ENCODE measurements at regions not wholly inside any gene's neighbourhood (a gene's known extent, or its start where the extent isn't known, plus 50 kb on each side); places are given as distances from the start of the nearest gene placed in this dataset.

DNA sequence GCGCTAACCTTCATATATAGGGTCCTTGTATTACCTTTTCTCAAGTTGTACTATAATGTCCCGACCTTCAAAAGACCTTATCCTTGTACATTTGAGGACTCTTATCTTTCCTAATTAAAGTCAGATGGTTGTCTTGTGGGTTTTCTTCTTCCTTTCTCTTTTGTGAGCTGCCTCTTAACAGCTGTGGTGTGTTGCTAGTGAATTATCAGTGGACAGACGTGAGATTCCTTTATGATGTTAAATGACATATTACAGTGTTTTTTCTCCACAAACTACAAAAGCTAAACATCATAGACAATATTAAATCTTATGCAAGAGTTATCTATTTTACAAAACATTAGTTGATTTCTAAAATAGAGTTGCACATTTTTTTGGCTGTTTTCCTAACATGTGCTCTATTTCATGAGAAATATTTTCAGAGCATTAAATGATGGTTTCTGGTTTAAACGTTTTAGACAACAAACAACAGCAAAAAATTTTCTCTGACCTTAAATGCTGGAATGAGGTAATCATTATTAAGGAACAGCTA, 272.2 kb upstream of the NPVF start:
- intact Hi-C loops (cut with micrococcal nuclease): no loop called here

DNA sequence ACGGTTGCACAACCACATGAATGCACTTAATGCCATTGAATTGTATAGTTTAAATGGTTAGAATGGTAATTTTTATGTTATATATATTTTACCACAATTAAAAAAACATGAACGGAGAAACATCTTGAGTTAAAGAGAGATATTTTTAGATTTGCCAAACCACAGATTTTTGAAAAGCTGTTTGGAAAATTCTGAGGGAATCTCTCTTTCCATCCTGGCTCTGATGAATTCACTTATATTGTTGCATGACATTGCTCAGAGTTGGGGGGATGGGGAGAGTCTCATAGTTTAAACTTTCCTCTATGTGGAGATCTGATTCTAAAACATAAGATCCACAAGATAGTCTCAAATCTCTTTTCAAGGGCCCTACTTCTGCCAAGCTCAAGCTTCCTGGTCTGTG, 275.0 kb upstream of the NPVF start:
- intact Hi-C loops (cut with micrococcal nuclease): no loop called here

DNA sequence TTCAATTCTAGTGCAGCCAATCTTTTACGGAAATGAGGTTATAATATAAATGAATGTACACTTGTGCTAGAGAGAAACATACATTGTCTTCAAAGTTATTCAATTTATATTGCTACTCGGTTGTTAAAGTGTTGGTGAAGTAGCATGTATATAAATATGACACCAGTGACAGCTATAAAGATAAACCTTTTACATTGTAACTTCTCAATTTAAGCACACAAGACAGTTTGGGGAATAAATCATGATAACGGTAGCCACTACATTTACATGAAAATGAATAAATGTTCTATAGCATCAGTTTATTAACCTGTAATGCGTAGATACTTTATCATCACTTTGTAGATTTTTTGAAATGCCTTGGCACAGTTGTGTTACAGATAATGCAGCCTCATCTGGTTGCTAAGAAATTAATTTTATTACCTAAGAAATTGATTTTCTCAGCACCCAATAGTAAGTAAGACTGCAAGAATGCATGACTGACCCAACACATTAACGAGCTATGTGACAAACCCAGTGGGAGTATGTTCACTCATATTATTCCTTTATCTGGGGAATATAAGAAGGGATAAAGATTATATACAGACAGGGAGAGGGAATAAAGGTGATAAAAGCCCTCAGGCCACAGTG, 283.9 kb upstream of the NPVF start:
- intact Hi-C loops (cut with micrococcal nuclease): no loop called here

DNA sequence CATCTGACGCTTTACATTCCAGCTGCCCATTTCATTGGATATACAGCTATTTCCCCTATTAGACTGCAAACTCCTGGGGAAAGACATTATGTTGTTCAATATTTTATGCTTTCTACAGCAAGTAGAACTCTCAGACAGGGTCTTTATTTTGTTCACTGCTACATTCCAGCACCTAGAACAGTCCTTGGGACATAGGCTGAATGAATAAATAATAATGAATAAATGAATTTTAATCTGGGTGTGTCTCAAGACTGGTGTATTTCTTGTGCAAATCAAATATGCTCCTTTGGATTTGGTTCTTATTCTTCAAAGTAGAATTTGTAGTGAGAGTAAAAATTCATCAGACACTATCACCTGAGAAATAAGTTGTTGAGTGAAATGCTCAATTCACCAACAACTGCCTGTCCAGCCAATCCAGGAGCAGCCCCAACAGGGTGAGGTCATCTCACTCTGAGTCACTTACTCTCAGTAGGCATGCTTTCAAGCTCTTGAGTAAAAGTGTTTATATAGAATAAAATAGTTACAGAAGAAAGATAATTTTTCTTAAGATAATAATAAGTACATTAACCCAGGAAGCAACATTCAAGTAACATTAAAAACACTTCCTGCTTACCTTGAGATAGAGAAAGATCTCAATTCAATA, 287.5 kb upstream of the NPVF start:
- intact Hi-C loops (cut with micrococcal nuclease): no loop called here

DNA sequence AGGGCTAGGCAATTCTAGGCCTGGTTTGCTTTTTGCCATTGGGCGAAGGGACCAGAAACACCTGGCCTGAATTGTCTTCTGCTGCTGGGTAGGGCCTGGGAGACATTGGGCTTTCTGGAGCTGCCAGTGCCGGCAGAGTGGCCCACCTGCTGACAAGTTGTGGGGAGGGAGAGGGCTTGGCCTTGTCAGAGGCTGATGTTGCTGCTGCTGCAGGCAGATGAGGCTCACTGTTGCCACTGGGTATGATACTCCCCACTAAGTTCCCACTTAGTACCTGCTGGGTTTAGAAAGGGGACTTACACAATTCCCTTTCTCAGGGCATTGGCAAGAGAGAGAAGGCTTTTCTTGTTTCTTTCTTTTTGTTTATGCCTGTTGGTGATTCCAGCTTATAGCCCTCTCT, 289.6 kb upstream of the NPVF start:
- intact Hi-C loops (cut with micrococcal nuclease): no loop called here

DNA sequence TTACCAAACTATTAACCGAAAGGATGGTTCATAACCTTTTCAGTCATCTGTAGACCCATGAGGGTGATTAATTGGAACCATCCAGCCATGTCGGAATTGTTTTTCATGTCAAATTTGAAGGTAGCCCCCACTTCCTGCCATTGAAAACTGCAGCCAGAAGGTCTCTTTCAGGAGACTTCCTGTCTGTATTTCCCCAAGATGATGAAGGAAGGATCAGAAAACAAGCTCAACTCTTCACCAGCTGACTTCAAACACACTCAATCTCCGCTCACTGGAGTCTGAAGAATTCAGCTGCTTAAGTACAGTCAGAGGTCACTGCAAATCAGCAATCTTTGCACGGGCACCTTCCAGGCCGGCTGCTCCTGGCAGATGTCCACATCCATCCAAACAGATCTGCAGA, 291.7 kb upstream of the NPVF start:
- intact Hi-C loops (cut with micrococcal nuclease): loop anchor here (2.0 to 5.0 kb wide), 2 partner anchors 23 to 47 kb away; no protein-coding TSS in a partner anchor

DNA sequence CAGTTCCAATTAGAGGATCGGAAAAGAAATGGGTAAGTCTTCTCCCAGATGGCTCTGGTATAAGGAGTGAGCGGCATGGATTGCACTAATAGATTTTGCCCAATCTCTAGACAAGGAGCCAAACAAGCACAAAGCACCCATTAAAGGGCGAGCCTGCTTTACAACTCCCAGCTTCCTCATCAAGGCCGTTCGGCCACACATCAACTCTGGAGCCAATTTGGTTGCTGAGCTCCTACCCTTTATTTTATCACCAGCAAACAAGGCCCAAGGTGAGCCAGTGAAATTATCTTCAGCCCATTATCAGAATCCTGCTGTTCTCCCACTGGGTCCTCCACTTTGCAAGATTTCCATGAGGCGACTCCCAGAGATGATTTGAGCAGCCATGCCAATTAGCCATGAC, 292.2 kb upstream of the NPVF start:
- intact Hi-C loops (cut with micrococcal nuclease): loop anchor here (2.0 to 5.0 kb wide), 2 partner anchors 24 to 47 kb away; no protein-coding TSS in a partner anchor

DNA sequence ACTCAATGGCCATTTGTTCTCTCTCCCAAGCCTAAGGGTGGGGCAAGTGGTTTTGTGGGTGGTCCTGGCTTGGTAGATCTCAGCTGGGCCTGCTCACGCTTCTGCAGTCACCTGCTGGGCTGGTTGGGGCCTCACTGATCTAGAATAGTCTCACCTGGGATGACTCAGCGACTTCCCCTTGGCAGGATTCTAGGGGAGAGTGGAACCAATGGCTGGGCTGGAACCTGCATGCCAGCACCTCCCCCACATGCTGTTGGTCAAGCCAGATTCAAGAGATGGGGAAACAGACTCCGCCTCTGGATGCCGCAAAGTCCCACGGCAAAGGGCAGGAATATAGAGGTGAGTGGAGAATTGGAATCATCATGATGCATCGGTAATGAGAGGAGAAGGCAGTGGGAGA, 292.9 kb upstream of the NPVF start:
- intact Hi-C loops (cut with micrococcal nuclease): loop anchor here (2.0 to 5.0 kb wide), 2 partner anchors 24 to 46 kb away; no protein-coding TSS in a partner anchor

DNA sequence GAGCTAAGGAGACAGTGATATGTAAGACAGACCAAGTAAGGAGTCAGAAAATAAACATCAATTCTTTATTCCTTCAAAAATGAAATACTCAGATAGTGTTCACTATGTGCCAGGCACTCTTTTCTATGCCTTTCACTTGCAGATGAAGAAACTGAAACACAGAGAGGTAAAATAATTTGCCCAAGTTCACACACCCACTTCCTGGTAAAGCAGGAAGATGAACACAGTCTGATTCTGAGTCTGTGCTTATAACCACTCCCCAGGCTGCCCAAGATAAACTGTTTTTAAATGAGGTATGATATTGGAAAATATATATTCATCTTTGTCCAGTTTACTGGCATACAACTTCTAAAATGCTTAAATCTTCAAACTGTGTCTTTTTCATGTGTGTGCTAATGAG, 294.4 kb upstream of the NPVF start:
- intact Hi-C loops (cut with micrococcal nuclease): loop anchor here (5.0 kb wide), 1 partner anchor 45 kb away; no protein-coding TSS in a partner anchor

DNA sequence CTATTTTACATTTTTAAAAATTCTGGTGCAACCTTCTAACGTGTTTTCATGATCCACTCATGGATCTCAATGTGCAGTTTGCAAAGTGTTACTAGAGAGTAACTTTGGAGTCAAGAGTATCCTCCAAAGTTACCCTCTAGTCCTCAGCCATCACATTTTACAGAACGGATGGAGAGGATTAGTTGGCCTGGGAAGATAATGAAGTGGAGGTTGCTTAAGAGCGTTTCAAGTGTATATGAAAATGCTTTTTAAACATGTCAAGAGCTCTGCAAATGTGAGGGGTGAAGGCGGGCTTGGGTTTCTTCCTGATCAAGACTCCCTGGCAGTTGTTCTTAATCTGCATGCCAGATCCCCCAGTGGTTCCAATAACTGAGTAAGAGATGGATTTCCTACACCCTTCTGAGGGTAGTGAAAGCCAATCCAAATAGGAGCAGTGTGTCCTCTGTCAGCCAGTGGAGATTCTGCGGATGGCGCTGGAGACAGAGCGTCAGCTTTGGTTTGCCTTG, 299.4 kb upstream of the NPVF start:
- intact Hi-C loops (cut with micrococcal nuclease): no loop called here

DNA sequence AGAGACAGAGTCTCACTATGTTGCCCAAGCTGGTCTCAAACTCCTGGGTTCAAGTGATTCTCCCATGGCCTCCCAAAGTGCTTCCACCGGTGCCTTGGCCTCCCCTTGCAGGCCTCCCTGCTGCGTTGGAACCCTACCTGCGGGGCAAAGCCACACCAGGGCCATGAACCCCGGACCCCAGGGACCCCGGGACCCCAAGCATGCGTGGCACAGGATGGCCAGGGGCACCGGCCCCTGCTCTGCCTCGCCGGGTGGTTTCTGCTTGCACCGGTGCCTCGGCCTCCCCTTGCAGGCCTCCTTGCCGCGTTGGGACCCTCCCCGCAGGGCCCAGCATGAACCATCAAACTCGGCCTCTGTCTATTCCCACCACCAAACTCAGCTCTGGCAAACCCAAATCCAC, 301.0 kb upstream of the NPVF start:
- intact Hi-C loops (cut with micrococcal nuclease): no loop called here

DNA sequence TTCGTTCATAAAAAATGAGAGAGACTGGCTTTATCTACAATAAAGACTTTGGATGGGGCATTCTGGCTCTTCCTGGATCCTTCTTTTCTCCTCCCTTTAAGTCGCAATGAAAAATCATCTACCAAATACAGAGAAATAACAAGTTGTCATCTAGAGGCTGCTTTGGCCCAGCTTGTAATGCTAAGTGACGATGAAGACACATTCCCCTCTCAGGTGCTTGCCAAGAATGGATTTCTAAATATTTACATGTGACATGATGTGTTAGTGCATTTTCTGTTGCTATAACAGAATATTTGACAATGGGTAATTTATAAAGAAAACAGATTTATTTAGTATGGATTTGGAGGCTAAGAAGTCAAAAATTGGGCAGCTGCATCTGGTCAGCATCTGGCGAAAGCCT, 308.6 kb upstream of the NPVF start:
- intact Hi-C loops (cut with micrococcal nuclease): no loop called here

DNA sequence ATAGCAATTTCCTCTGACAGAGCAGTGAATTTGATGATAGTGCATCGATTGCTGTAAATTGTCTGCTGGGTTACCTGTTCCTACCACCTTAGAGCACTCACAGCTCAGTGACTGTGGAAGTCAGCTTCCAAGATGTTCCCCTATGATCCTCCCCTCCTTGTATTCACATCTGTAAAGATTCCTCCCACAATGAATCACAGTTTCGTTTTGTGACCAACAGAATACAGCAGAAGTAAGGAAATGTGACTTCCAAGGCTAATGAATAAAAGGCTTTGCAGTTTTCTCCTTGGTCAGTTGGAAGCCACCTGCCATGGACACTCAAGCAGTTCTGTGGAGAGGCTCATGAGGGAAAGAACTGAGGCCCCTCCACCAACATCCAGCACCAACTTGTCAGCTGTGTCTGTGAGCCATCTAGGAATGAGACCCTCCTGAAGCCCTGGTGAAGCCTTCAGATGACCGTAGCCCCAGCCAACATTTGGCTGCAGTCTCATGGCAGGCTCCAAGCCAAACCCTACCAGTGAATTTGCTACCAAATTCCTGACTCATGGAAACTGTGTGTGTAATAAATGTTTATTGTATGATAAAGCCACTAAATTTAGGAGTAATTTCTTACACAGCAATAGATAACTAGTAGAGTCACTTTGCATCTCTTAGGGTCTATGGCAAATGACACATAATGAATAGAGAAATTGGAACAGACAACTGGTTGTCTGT, 309.5 kb upstream of the NPVF start:
- intact Hi-C loops (cut with micrococcal nuclease): no loop called here

DNA sequence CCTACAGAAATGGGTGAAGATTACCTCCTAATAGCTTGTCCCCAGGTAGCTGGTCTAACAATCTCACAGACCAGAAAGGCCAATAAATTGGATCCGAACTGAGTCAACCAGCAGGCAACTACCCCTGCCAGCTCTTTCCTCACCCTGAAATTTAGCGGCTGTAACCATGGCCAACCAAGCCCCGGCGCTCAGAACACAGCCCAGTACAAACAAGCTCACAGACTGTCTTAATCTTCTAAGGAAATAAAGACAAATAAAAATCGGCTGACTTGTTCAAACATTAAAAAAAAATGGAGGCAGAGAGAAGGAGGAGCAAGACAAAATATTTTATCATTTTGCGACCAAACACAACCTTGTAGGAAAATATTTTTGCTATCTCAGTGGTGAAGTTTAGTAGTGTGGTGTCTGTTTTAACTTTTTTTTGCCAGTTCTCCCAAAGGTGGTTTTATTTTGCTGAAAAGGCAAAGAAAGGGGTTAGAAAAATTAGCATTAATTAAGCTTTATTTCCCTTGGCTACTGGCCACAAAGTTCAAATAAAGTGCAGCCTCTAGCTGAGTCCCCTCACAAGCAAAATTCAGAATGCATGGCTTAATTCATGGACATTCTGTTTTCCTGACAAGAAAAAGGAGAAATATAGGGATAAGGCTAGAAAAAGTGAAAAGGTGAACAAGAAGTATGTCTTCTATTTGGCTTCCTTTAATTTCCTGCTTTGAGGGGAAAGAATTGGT, 313.0 kb upstream of the NPVF start:
- intact Hi-C loops (cut with micrococcal nuclease): no loop called here

DNA sequence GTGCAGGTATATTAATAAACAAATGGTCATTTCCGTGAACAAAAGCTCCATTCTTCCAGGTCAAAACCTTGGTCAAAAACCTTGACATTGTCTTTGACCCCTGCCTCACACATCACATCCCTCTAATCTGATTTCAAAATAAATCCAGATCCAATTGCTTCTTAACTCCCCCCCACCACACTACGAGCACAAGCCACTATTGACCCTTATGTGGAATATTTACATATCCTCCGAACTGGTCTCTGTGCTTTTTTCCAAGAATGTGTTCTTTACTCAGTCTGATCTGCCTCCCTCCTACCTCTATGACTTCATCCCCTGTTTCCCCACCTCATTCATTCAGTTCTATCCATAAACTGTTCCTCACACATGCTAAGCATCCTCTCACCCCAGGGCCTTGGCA, 313.6 kb upstream of the NPVF start:
- intact Hi-C loops (cut with micrococcal nuclease): no loop called here

DNA sequence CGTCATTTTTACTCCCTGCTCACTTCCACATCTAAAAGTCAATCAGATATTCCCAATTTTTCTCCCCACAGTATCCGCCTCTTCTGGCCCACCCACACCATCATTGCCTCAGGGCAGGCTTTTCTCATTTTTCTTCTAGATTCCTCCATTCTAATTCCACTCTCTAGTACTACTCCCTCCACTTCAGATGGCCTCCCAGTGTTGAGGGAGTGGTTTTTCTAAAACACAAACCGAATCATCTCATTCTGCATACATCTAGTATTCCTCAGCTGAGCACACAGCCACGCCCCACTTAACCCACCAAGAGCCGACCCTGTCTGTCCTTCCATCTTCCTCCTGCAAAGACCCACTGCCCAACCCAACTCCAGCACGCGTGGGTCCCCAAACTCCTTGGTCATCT, 314.9 kb upstream of the NPVF start:
- intact Hi-C loops (cut with micrococcal nuclease): no loop called here

DNA sequence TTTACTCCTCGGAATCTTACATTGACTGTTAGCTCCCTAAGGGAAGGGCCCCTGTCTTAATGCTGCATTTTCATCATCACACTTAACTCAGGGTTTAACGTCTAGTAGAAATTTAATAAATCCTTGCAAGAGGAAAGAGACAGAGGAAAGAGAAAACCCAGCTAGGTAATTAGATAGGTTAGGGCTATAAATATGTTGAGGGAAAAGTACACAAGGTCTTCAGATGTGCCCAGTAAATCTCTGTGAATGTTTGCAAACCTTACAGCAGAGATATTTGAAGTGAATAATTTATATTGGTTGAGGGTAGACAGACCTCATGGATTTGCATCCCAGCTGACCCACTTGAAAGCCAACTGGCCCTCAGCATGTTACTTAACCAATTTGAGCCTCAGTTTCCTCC, 315.5 kb upstream of the NPVF start:
- intact Hi-C loops (cut with micrococcal nuclease): no loop called here

DNA sequence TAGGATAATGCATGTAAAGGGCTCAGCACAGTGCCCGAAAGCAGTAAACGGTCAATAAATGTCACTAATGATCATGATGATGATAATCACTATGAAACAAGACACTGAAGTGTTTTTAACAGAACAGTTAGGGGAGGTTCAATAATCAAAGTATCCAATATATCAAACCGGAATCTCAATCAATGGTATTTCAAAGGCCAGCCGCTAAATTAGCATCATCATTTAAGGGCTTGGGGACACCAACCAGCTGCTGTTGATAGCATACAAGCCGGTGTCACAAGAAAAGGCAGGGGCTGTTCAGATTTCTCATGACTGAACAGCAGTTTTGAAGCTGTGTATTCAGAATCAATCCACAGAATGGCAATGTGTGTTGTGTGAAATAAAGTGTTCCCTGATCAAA, 316.0 kb upstream of the NPVF start:
- intact Hi-C loops (cut with micrococcal nuclease): no loop called here

DNA sequence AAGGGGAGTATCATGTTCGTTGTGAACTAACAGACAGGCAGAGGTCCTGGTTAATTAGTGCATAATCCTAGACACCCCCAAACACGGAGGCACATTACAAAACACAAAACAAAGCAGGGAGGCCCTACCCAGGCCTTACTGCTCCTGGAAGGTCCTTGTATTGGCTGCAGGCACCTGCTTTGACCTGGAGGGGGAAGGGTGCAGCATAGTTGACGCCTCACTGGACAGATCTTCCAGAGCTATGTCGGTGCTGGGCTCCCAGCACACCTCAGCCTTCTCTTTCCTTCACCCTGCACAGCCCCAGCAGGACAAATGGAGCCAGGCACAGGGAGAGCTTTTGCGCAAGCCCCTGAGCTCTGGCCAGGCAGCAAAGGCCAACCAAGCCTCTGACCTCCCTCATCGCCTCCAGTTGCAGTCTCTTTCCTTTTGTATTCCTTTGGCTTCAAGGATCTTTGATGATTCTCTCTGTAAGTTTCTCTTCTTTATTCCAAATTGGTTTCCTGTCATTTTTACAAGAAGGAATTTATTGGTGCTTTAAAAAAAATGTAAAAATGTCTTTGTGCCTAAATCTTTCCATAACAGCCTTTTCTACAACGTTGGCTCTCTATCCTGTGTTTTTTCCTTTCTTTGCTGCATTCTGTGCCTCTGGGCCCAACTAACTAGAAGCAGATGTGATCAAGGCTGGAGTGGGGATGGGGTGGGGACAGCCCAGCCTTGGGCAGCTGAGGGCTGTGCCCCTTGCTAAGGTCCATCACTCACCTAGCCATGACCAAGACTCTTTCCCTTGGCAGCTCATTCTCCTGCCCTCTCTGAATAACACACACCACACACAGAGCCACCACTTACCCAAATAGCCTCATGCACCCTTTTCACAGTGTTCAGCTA, 317.1 kb upstream of the NPVF start:
- intact Hi-C loops (cut with micrococcal nuclease): no loop called here

DNA sequence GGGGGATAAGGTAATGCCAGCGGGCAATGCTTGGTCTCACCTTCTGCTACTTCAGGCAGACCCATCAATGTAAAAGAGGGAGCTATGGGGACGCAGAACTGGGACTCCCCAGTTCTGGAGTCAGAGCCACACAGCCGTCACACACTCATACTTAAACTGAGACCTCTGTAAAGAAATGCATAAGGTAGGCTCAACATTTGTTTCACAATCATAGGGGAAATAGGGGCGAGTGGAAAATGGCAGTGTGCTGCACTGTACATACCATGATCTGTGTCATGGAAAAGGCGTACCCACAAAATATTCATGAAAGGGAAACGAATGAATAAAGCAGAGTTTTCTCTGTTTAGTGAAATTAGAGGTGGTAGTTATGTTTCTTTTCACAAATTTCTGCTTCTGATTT, 318.0 kb upstream of the NPVF start:
- intact Hi-C loops (cut with micrococcal nuclease): no loop called here

Measured in T-helper 1 cell treated with Interleukin-12 subunit alpha and Interleukin-12 subunit beta and Interleukin-4 antibody, amounts not matched to agents 30 ng/mL and 1 ng/mL, for 36 hours (primary cell).